K562 (cell line): ENCODE measurements at regions not wholly inside any gene's neighbourhood (a gene's known extent, or its start where the extent isn't known, plus 50 kb on each side); places are given as distances from the start of the nearest gene placed in this dataset.

Source experiments
- ATAC-seq: fragments of 200-7000 bp; cut with Tn5 transposase; 3 replicates; pipeline ENCODE4 v1.9.1; 2020; ENCODE audit warnings: moderate library complexity
- BruUV-seq: library from RNA; stranded (reverse); fragments of 400-500 nt; replicated peaks from 2 replicates; lab custom pipeline; 2021; lab: Mats Ljungman, UMichigan
- CTCF ChIA-PET: fragments of 300-600 bp; formaldehyde crosslinking; extraction: SDS; loops from one replicate; lab custom pipeline; 2021; ENCODE audit warnings: low intra/inter-chr PET ratio; lab: Yijun Ruan, JAX
- POLR2A ChIA-PET: fragments of 300-600, 350-650 bp; sonication (Branson Sonifier 250); formaldehyde crosslinking; extraction: SDS; loops from one replicate; lab custom pipeline; 2021; ENCODE audit warnings: antibody characterized with exemption, inconsistent platforms; lab: Yijun Ruan, JAX
- DNase-seq, 4 experiments: peaks; one replicate each; pipeline versions ENCODE4 v3.0.0 to v3.0.0-alpha.2; 2011 to 2018; ENCODE audit warnings: low spot score in 3 of 4, mixed read lengths in 3 of 4; ENCODE audit errors: extremely low read depth in 1 of 4
- FAIRE-seq: peaks from 2 replicates; lab custom pipeline; 2011; peaks lifted over from hg19 to GRCh38; lab: Jason Lieb, UNC
- H2AFZ ChIP-seq: 2 replicates; pipeline ENCODE4 v1.6.0; 2011; ENCODE audit warnings: low read depth, low read length, control low read depth, inconsistent platforms
- H3K27ac ChIP-seq: fragments of 200-600 bp; 3 replicates; pipeline ENCODE4 v1.8.0; 2011; ENCODE audit warnings: low read depth, mild to moderate bottlenecking, control low read depth, inconsistent platforms, low read length, moderate library complexity, mixed read lengths; ENCODE audit errors: extremely low read depth
- H3K27me3 ChIP-seq, 2 experiments: fragments of 300-600 bp in 1 of 2; 2 replicates in 1 of 2; 3 replicates in 1 of 2; pipeline versions ENCODE4 v1.6.0 to v1.8.0; 2011; ENCODE audit warnings: inconsistent platforms in 2 of 2, low read length in 2 of 2, mild to moderate bottlenecking in 1 of 2, mixed read lengths in 1 of 2, moderate library complexity in 1 of 2; ENCODE audit not compliant: control insufficient read depth in 2 of 2, insufficient read depth in 2 of 2
- H3K36me3 ChIP-seq: fragments of 300-600 bp; 3 replicates; pipeline ENCODE4 v1.8.0; 2011; ENCODE audit warnings: mild to moderate bottlenecking, low read length, inconsistent platforms; ENCODE audit not compliant: control insufficient read depth, insufficient read depth
- H3K4me1 ChIP-seq, 2 experiments: fragments of 200-600 bp in 1 of 2; replicated peaks in 1 of 2; 2 replicates in 1 of 2; 3 replicates in 1 of 2; pipeline versions ENCODE4 v1.5.1 to v1.8.0; 2011; ENCODE audit warnings: inconsistent platforms in 2 of 2, low read length in 2 of 2, mild to moderate bottlenecking in 1 of 2, mixed read lengths in 1 of 2, moderate library complexity in 1 of 2; ENCODE audit not compliant: control insufficient read depth in 2 of 2, insufficient read depth in 2 of 2
- H3K4me2 ChIP-seq: 2 replicates; pipeline ENCODE4 v1.6.1; 2011; ENCODE audit warnings: low read length, control low read depth, inconsistent platforms, mixed read lengths; ENCODE audit not compliant: insufficient read depth
- H3K4me3 ChIP-seq: fragments of 200-600 bp; sonication (generic), shearing (Covaris generic); 2 replicates; pipeline ENCODE4 v1.5.1; 2016; ENCODE audit warnings: control low read depth, inconsistent platforms
- H3K79me2 ChIP-seq: fragments of 200-600 bp; 3 replicates; pipeline ENCODE4 v1.8.0; 2011; ENCODE audit warnings: low read length, inconsistent platforms; ENCODE audit not compliant: control insufficient read depth, insufficient read depth
- H3K9ac ChIP-seq, 2 experiments: 2 replicates each; pipeline versions ENCODE4 v1.6.0 to v1.6.1; 2011; ENCODE audit warnings: low read depth in 2 of 2, low read length in 2 of 2, control low read depth in 1 of 2, inconsistent platforms in 1 of 2, mild to moderate bottlenecking in 1 of 2, mixed read lengths in 1 of 2; ENCODE audit not compliant: insufficient read depth in 1 of 2
- H3K9me1 ChIP-seq: one replicate; pipeline ENCODE4 v1.6.0; 2011; ENCODE audit warnings: inconsistent platforms, mild to moderate bottlenecking, low read length, moderate library complexity; ENCODE audit not compliant: control insufficient read depth, insufficient read depth
- H3K9me3 ChIP-seq: replicated peaks from 2 replicates; pipeline ENCODE4 v1.5.1; 2011; ENCODE audit warnings: low read depth, low read length, inconsistent platforms; ENCODE audit not compliant: control insufficient read depth, insufficient read depth
- H4K20me1 ChIP-seq: replicated peaks from 2 replicates; pipeline ENCODE4 v1.6.1; 2011; ENCODE audit warnings: low read length, inconsistent platforms, mixed read lengths; ENCODE audit not compliant: control insufficient read depth, insufficient read depth
- BRD9 ChIP-seq: fragments of 450-650 bp; IDR thresholded peaks from 2 replicates; pipeline ENCODE4 v1.6.1; 2018; ENCODE audit warnings: low read depth; ENCODE audit not compliant: partially characterized antibody
- HDAC1 ChIP-seq, 2 experiments: fragments of 450-650 bp; IDR thresholded peaks; 2 replicates each; pipeline ENCODE4 v1.6.1; 2016 to 2017; ENCODE audit warnings: inconsistent platforms in 1 of 2, mild to moderate bottlenecking in 1 of 2, moderate library complexity in 1 of 2
- KAT7 ChIP-seq: sonication (generic); formaldehyde crosslinking; IDR thresholded peaks from 2 replicates; pipeline ENCODE4 v1.8.0; 2022; ENCODE audit warnings: missing genetic modification reagents, mild to moderate bottlenecking, borderline replicate concordance
- MXD1 ChIP-seq: fragments of 250-450 bp; sonication (Bioruptor Pico); IDR thresholded peaks from 2 replicates; pipeline ENCODE4 v1.8.0; 2021; ENCODE audit warnings: borderline replicate concordance, mild to moderate bottlenecking, moderate library complexity; ENCODE audit not compliant: poor library complexity, severe bottlenecking
- SIN3A ChIP-seq, 2 experiments: fragments of 150-350 bp in 1 of 2; IDR thresholded peaks; 2 replicates each; pipeline ENCODE4 v1.6.1; 2011 to 2016; ENCODE audit warnings: borderline replicate concordance in 2 of 2, low read depth in 2 of 2, low read length in 2 of 2, mild to moderate bottlenecking in 2 of 2, moderate library complexity in 2 of 2; ENCODE audit not compliant: control insufficient read depth in 1 of 2
- TAL1 ChIP-seq: fragments of 450-650 bp; IDR thresholded peaks from 2 replicates; pipeline ENCODE4 v1.6.1; 2016; ENCODE audit warnings: mild to moderate bottlenecking
- ZEB2 ChIP-seq: fragments of 450-650 bp; IDR thresholded peaks from 2 replicates; pipeline ENCODE4 v1.6.1; 2016
- ZNF764 ChIP-seq: fragments of 250-450 bp; sonication (Bioruptor Pico); IDR thresholded peaks from 2 replicates; pipeline ENCODE4 v1.4.0; 2020; ENCODE audit warnings: low read depth, mild to moderate bottlenecking, moderate library complexity
- ZNF766 ChIP-seq: fragments of 200-800 bp; sonication (Bioruptor generic); conservative IDR thresholded peaks from 2 replicates; pipeline ENCODE4 v1.6.1; 2016; ENCODE audit warnings: missing genetic modification characterization, missing compliant biosample characterization
- WGBS: fragments of 100-300 bp; shearing (Covaris generic); methylation state at CpG from one replicate; pipeline ENCODE4 v1.1.6; 2016; ENCODE audit warnings: low coverage, mixed read lengths; ENCODE audit not compliant: insufficient coverage; ENCODE audit errors: missing lambda C conversion rate; 5-methylcytosine and 5-hydroxymethylcytosine counted together
- in situ Hi-C: fragments of 300-500 bp; cut with MboI; formaldehyde crosslinking; loops from 4 replicates; pipeline ENCODE4 v1.15.0; 2018; ENCODE audit warnings: inconsistent platforms, mixed read lengths
- intact Hi-C: fragments of 100-400 bp; cut with micrococcal nuclease; formaldehyde crosslinking; loops from 2 replicates; pipeline ENCODE4 v1.14.2; 2022

GRCh38 chr1:56071351-56071750 lies 508.0 kb downstream of the PLPP3 start:
- no peak overlapping the region for H3K27ac ChIP-seq
- H3K27me3 ChIP-seq, result no peaks in the 10 kb centered on the region
- no peak overlapping the region for H2AFZ ChIP-seq
- no peaks in the 10 kb centered on the region for H3K4me1 ChIP-seq
- ATAC-seq (no peak), DNase-seq (no peak), FAIRE-seq (no peak)
- no peak overlapping the region for H3K4me3 ChIP-seq
- H4K20me1 ChIP-seq, result no peaks in the 10 kb centered on the region
- intact Hi-C loops, result no loop called here
- H3K9ac ChIP-seq, result no peak overlapping the region
- no peaks in the 10 kb centered on the region; the same call in 1 of the 2 replicates for H3K9me3 ChIP-seq
- TF ChIP-seq ZNF766 (CRISPR knock-in tag) (no peak), ZEB2 (no peak), SIN3A (IDR thresholded peaks at IDR 0.05; ENCODE audit: borderline replicate concordance in 2 of 2, control insufficient read depth in 1 of 2, low read depth in 2 of 2, low read length in 2 of 2) (no peak), KAT7 (CRISPR knock-in tag) (no peak), HDAC1 (IDR thresholded peaks at IDR 0.05) (no peak), MXD1 (CRISPR knock-in tag) (no peak), ZNF764 (no peak), BRD9 (no peak), TAL1 (no peak)
- no peak overlapping the region for H3K4me2 ChIP-seq
- 0% methylated on average over 3 of the region's 3 CpGs for WGBS
- POLR2A ChIA-PET, result no interaction called here
- no peaks in the 10 kb centered on the region for H3K36me3 ChIP-seq
- no peaks in the 10 kb centered on the region for H3K79me2 ChIP-seq
- CTCF ChIA-PET, result no interaction called here
- in situ Hi-C loops, result no loop called here
- no TSS peak for BruUV-seq
- H3K9me1 ChIP-seq, result no peaks in the 10 kb centered on the region
